Testis (tissue), 2 donors: ENCODE measurements at regions not wholly inside any gene's neighbourhood (a gene's known extent, or its start where the extent isn't known, plus 50 kb on each side); places are given as distances from the start of the nearest gene placed in this dataset.

Source experiments
- CTCF ChIP-seq, 3 experiments: fragments of 450-650 bp in 2 of 3; fragments of 200-600 bp in 1 of 3; sonication (generic) in 1 of 3; IDR thresholded peaks; one replicate each; pipeline ENCODE4 v1.5.1; 2016 to 2019; ENCODE audit warnings: antibody characterized with exemption in 3 of 3, mild to moderate bottlenecking in 2 of 3, moderate library complexity in 1 of 3
- POLR2A ChIP-seq: fragments of 450-650 bp; IDR thresholded peaks from one replicate; pipeline ENCODE4 v1.6.1; 2017; ENCODE audit warnings: antibody characterized with exemption, mild to moderate bottlenecking, moderate library complexity

- TF ChIP-seq POLR2A (no peak), CTCF (IDR thresholded peaks at IDR 0.05) (no peak)
These were observed 254.0 kb upstream of the KRR1 start for GRCh38 chr12:75765170-75766059.
